HG02759 (cell line): ENCODE measurements at regions not wholly inside any gene's neighbourhood (a gene's known extent, or its start where the extent isn't known, plus 50 kb on each side); places are given as distances from the start of the nearest gene placed in this dataset.
"Not testable (repeated sequence)": the region's sequence is repeated elsewhere in the genome, so short reads cannot be mapped to it uniquely, and the experiment has no call there.

Experiments used
- ATAC-seq: cut with Tn5 transposase; IDR thresholded peaks from one replicate; pipeline ENCODE4 v1.9.1; 2021; ENCODE audit warnings: mild to moderate bottlenecking, moderate library complexity; ENCODE audit not compliant: unreplicated experiment

- not testable (repeated sequence) for ATAC-seq
These were observed 542.5 kb upstream of the KLF4 start for GRCh38 chr9:108032079-108032478.

GRCh38 chr9:108031221-108031620 is 541.7 kb upstream of the KLF4 start:
- not testable (repeated sequence) for ATAC-seq

GRCh38 chr9:108026718-108027117 is 537.1 kb upstream of the KLF4 start:
- ATAC-seq: not testable (repeated sequence)

GRCh38 chr9:108024604-108025003 is 535.0 kb upstream of the KLF4 start:
- ATAC-seq: no peak

- no peak for ATAC-seq
These were observed 532.8 kb upstream of the KLF4 start for GRCh38 chr9:108022246-108022935.

- ATAC-seq: no peak
These were observed 531.6 kb upstream of the KLF4 start for GRCh38 chr9:108021096-108021710.

GRCh38 chr9:108019821-108020220 is 530.3 kb upstream of the KLF4 start:
- no peak for ATAC-seq

- no peak for ATAC-seq
These were observed 528.1 kb upstream of the KLF4 start for GRCh38 chr9:108017671-108018070.

- no peak for ATAC-seq
These were observed 526.9 kb upstream of the KLF4 start for GRCh38 chr9:108016446-108016845.

GRCh38 chr9:108015690-108016089 is 526.1 kb upstream of the KLF4 start:
- ATAC-seq: no peak

GRCh38 chr9:108014353-108014752 is 524.8 kb upstream of the KLF4 start:
- no peak for ATAC-seq

- no peak for ATAC-seq
These were observed 523.5 kb upstream of the KLF4 start for GRCh38 chr9:108012886-108013665.

- no peak for ATAC-seq
These were observed 522.8 kb upstream of the KLF4 start for GRCh38 chr9:108012405-108012804.

GRCh38 chr9:108003526-108003925 is 514.0 kb upstream of the KLF4 start:
- no peak for ATAC-seq

- ATAC-seq: no peak
These were observed 512.9 kb upstream of the KLF4 start for GRCh38 chr9:108002371-108002956.

- ATAC-seq: no peak
These were observed 511.7 kb upstream of the KLF4 start for GRCh38 chr9:108001237-108001636.

GRCh38 chr9:107999890-108000289 is 510.3 kb upstream of the KLF4 start:
- no peak for ATAC-seq

GRCh38 chr9:107999011-107999410 is 509.4 kb upstream of the KLF4 start:
- no peak for ATAC-seq

- no peak for ATAC-seq
These were observed 505.1 kb upstream of the KLF4 start for GRCh38 chr9:107994648-107995047.

- ATAC-seq: no peak
These were observed 502.7 kb upstream of the KLF4 start for GRCh38 chr9:107992271-107992670.

- ATAC-seq: no peak
These were observed 502.0 kb upstream of the KLF4 start for GRCh38 chr9:107991581-107991980.

GRCh38 chr9:107989544-107989943 is 500.0 kb upstream of the KLF4 start:
- ATAC-seq: no peak
